ENCODE measurements at regions not wholly inside any gene's neighbourhood (a gene's known extent, or its start where the extent isn't known, plus 50 kb on each side); places are given as distances from the start of the nearest gene placed in this dataset.

DNA sequence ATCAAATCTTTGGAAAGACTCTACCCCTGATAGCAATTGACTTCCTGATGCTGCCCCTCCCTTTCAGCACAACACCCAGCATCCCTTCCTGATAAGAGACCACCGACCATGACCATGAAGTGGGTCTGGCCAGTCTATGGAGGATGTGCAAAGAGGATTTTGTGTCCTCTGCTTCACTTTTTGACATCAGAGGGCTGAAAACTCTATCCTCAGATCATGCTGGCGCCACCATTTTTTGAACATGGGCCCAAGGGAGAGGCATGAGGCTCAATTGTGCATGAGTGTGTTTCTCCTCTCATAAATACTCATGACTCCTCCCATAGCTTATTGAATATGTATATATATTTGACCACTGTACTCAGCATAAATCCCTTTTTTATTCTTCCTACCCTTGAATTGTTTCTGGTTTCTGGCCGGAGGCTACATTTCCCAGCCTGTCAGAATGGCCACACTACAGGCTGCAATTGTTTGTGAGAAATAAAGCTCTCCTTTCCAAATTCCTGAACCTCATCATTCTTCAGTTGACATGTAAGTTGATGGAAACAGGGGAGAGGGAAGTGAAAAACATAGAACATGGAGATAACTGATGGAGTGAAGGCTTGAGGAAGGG, 314.1 kb downstream of the MYCN start:
- no peak for DNase-seq (ENCODE audit: low spot score)

- no peak for DNase-seq (ENCODE audit: low spot score)
Measured at GRCh38 chr2:16253291-16253690, 312.9 kb downstream of the MYCN start.

DNA sequence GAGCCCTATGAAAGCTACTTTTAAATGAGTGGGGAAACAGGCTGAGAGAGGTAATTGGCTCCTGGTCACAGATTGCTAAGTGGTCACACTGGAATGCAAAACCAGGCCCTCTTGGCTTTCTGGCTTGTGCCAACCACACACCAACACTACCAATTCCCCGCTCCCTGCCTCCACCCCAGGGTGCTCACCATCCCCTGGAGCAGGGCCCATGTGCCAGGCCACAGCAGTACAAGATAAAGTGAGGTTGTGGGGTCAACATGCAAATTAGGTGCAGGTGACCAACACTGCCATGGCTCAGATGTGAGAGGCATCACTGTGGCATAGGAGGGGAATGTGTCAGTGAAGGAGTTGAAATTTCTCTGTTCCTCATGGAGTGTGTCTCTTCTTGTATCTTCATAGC, 312.5 kb downstream of the MYCN start:
- DNase-seq (ENCODE audit: low spot score) = no peak

GRCh38 chr2:16252251-16252650, 311.9 kb downstream of the MYCN start:
- DNase-seq (ENCODE audit: low spot score) = no peak

DNA sequence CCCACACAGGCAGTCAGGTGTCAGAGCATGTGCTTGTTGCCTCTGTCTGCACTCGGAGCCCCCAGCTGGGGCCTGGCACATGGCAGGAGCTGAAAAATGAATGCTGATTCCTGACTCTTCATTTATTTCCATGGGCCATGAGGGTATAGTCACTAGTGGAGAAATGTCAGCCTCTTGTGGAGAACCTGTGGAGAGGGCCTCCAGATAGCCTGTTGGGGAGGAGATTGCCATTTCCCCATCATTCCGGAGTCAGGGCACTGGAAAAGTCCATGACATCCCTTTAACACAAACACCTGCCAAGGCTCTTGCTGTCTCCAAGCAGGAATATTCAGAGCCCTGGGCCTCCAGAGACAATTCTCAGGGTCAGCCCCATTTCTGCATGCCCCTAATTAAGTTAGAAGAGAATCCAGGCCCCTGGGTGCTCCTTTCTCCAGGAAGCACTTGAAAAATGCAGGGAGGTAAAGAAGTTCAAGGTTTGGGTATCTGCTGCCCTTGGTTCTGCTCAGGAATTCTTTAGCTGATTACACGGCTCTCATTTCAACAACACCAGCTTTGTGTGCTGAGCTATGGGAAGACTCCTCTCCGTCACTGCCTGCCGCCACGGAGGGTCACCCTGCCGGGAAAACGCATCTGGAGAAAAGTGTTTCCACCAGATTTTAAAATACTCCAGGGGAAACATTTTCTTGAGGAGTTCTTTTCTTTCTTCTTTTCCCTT, 311.3 kb downstream of the MYCN start:
- DNase-seq (ENCODE audit: low spot score) = no peak

- DNase-seq (ENCODE audit: low spot score) = no peak
Measured at GRCh38 chr2:16250886-16251285, 310.5 kb downstream of the MYCN start.

- no peak for DNase-seq (ENCODE audit: low spot score)
Measured at GRCh38 chr2:16250466-16250865, 310.1 kb downstream of the MYCN start.

DNA sequence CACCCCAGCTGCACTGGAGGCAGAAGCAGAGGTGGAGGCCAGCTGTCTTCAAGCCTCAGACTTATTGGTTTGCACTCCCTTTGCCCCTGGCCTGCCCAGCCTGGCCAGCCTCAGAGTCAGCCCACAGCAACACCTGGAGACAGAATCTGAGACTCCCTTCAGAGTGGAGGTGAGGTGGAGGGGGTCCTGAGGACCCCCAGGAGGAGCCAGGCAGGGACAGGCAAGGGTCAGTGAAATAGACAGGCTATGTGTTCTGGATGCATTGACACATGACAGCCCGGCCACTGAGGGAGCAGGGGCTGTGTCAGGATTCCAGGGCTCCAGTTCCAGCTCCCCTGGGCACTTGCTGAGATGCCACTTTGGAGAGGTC, 309.7 kb downstream of the MYCN start:
- no peak for DNase-seq (ENCODE audit: low spot score)

- DNase-seq (ENCODE audit: low spot score) = no peak
Measured at GRCh38 chr2:16249246-16250055, 309.1 kb downstream of the MYCN start.

DNA sequence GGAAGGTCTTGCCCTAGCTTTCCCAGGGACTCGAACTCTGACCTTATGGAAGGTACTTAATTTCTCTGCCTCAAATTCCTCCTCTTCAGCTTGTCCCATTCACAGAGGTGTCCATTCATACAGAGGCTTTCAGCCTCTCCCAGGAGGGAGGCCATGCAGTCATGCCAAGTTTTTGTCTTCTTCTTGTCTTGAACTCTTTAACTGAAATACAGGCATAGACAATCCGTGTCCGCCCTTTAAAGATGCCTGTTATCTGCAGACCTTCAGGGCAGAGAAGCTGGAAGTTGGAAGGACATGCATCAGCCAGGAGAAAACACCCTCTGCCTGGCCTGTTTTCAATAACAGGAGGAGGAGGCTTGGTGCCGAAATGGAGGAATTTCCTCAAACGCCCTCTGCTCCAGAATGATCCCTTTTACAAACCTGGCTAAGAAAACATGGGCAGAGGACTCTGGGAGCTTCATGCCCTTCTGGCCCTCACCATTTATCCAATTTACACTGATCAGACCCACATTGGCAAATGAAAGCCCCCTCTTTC, 308.3 kb downstream of the MYCN start:
- DNase-seq (ENCODE audit: low spot score) = no peak

- DNase-seq (ENCODE audit: low spot score) = no peak
Measured at GRCh38 chr2:16247326-16248122, 307.2 kb downstream of the MYCN start.

- no peak for DNase-seq (ENCODE audit: low spot score)
Measured at GRCh38 chr2:16246911-16247310, 306.6 kb downstream of the MYCN start.

DNA sequence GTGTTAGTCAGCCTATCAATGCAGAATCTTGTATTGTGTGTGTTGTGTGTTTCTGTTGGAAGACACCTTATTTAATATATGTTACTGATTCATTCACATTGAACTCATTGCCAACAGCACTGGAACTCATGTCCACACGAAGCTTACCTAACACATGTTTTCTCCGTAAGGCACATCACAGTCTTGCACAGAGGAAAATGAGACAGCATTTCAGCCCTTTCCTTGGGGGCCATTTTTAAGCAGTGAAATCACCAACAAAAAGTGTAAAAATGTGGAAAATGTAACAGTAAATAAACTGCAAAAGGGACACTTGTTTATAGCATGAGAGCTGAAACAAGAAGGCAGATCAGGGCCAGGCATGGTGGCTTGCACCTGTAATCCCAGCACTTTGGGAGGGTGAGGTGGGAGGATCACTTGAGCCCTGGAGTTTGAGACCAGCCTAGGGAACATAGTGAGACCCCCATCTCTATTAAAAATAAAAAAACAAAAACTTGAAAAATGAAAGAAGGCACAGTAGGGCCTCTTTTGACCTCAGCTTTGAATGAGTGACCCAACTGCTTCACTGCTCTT, 306.0 kb downstream of the MYCN start:
- DNase-seq (ENCODE audit: low spot score) = no peak

- no peak for DNase-seq (ENCODE audit: low spot score)
Measured at GRCh38 chr2:16245481-16246054, 305.2 kb downstream of the MYCN start.

- DNase-seq (ENCODE audit: low spot score) = no peak
Measured at GRCh38 chr2:16244966-16245320, 304.6 kb downstream of the MYCN start.

DNA sequence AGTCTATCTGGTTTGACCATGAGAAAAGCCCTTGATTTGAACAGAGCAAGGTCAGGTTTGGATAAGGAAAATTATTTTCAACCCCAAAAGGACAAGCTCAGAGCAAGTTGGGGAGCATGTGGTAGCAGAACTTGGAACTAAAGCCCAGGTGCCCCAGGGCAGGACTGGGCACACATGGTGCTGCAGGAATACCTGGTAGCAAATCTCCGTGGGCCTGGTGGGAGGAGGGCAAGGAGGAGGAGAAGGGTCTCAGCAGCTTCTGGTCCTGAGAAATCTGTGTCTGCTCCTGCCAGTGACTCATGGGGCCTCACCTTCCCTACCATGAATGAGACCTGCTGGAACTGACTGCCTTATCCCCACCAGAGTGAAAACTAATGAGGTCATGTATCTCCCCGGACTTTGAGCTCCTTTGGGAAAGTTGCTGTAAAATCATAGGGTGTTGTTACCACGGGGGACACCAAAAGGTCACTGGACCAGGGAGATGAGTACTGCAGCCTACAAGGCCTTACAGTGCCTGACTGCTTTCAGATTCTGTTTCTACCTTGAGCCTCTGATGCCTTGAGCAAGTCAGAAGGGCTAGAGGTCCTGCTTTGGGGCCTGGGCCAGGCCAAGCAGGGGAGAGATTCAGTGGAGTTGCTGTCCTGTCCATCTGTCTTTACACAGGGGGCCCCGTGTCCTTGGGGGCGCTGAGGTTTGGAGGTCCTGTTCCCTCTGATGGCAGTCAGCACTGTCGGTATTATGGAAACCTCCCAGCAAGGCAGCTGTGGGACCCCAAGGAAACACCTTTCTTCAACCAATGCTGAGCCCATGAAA, 304.0 kb downstream of the MYCN start:
- no peak for DNase-seq (ENCODE audit: low spot score)

GRCh38 chr2:16243411-16243996, 303.2 kb downstream of the MYCN start:
- no peak for DNase-seq (ENCODE audit: low spot score)

GRCh38 chr2:16242906-16243305, 302.6 kb downstream of the MYCN start:
- no peak for DNase-seq (ENCODE audit: low spot score)

DNA sequence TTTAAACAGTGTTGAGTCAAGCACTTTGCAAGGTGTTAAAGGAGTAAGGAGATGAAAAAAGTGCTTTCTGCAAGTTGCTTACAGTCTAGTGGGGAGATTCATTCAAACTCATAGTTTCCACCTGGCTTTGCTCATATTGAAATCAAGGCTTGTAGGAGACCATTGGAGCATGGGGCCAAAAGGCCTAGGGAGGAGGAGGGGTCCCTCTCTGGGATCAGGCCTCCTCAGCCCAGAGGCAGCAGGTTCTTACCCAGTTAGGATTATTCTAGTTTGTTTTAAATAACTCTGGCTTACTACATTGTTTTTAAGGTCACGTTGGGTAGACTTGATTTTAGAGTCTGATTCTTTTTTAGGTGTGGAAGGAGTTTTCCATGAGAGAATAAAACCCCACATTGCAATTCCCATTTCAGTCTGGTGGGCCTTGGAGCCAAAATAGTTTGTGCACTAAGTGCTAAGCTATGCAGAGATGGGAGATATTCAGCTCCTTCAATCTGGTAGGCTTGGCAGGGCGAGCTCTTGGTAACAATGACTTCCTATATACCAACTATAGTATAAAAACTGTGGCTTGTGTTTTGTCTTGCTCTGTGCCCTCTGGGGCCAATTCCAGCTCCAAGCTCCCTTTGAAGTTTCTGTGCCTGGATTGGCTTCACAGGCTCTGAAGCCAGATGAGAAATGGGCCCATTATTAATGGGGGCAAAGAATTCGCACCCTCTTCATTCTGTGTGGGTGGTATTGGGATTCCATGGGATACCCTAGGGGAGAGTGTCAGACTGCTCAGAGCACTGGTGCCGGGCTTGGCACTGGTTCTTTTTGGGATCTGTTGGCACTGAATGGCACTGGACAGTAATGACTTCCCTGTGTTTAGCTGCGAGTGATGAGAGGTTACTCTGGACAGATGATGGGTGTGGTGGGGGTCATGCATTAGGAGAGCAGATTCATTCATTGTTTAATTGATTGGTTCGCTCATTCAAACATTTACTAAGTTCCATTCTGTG, 301.1 kb downstream of the MYCN start:
- DNase-seq (ENCODE audit: low spot score) = no peak
